HCT116 (cell line): ENCODE measurements at regions not wholly inside any gene's neighbourhood (a gene's known extent, or its start where the extent isn't known, plus 50 kb on each side); places are given as distances from the start of the nearest gene placed in this dataset.

ENCODE experiments used
- ATAC-seq: fragments of 200-7000 bp; cut with Tn5 transposase; 2 replicates; pipeline ENCODE4 v1.9.1; 2020; ENCODE audit warnings: mild to moderate bottlenecking, moderate library complexity
- BruUV-seq: library from RNA; stranded (reverse); fragments of 400-500 nt; replicated peaks from 2 replicates; lab custom pipeline; 2021; lab: Mats Ljungman, UMichigan
- CTCF ChIA-PET: fragments of 300-600 bp; sonication (Branson Sonifier 250); formaldehyde crosslinking; loops from one replicate; lab custom pipeline; 2021; ENCODE audit warnings: antibody characterized with exemption; lab: Charles Lee
- POLR2A ChIA-PET: fragments of 300-600, 350-600 bp; sonication (Branson Sonifier 250); formaldehyde crosslinking; loops from one replicate; lab custom pipeline; 2021; ENCODE audit warnings: antibody characterized with exemption; lab: Charles Lee
- RAD21 ChIA-PET, 2 experiments: fragments of 300-600 bp; sonication (Branson Sonifier 250); formaldehyde crosslinking; loops; one replicate each; lab custom pipeline; 2023; ENCODE audit warnings: low total read pairs in 2 of 2; ENCODE audit not compliant: uncharacterized antibody in 2 of 2, unreplicated experiment in 2 of 2, low non-redundant PET in 1 of 2; lab: Charles Lee
- DNase-seq: peaks from one replicate; pipeline ENCODE4 v3.0.0-alpha.2; 2010; ENCODE audit warnings: low read depth, low spot score
- H2AFZ ChIP-seq: fragments of 200-600 bp; shearing (Covaris generic), sonication (generic); 2 replicates; pipeline ENCODE4 v1.6.1; 2017; ENCODE audit warnings: low read depth, mixed run types, mixed read lengths, antibody characterized with exemption, low read length; ENCODE audit not compliant: poor library complexity, severe bottlenecking
- H3K27ac ChIP-seq: 2 replicates; pipeline ENCODE4 v1.5.1; 2012; ENCODE audit warnings: low read depth, low read length
- H3K27me3 ChIP-seq: fragments of 200-600 bp; sonication (generic); 2 replicates; pipeline ENCODE4 v1.6.1; 2016; ENCODE audit warnings: mixed run types, low read length, mixed read lengths; ENCODE audit not compliant: insufficient read depth
- H3K36me3 ChIP-seq, 2 experiments: fragments of 200-500 bp in 1 of 2; fragments of 200-600 bp in 1 of 2; sonication (Bioruptor generic) in 1 of 2; sonication (generic) in 1 of 2; 2 replicates each; pipeline versions ENCODE4 v1.5.1 to v1.6.1; 2014 to 2016; ENCODE audit warnings: low read length in 2 of 2, inconsistent platforms in 1 of 2, mixed read lengths in 1 of 2, mixed run types in 1 of 2; ENCODE audit not compliant: insufficient read depth in 2 of 2, control insufficient read depth in 1 of 2
- H3K4me1 ChIP-seq, 2 experiments: fragments of 200-600 bp in 1 of 2; sonication (generic) in 1 of 2; 2 replicates each; pipeline versions ENCODE4 v1.5.1 to v1.6.1; 2012 to 2017; ENCODE audit warnings: low read length in 2 of 2, inconsistent platforms in 1 of 2, mild to moderate bottlenecking in 1 of 2, mixed read lengths in 1 of 2, mixed run types in 1 of 2, moderate library complexity in 1 of 2; ENCODE audit not compliant: insufficient read depth in 2 of 2, control insufficient read depth in 1 of 2
- H3K4me2 ChIP-seq: fragments of 200-600 bp; sonication (generic); 2 replicates; pipeline ENCODE4 v1.6.1; 2017; ENCODE audit warnings: mixed run types, low read length, mixed read lengths
- H3K4me3 ChIP-seq, 2 experiments: fragments of 200-600 bp in 1 of 2; sonication (generic) in 1 of 2; replicated peaks in 1 of 2; 2 replicates each; pipeline ENCODE4 v1.5.1; 2011 to 2016; ENCODE audit warnings: low read length in 2 of 2, control low read depth in 1 of 2, low read depth in 1 of 2, mild to moderate bottlenecking in 1 of 2, mixed read lengths in 1 of 2, mixed run types in 1 of 2
- H3K79me2 ChIP-seq: fragments of 200-600 bp; sonication (generic); 2 replicates; pipeline ENCODE4 v1.6.1; 2017; ENCODE audit warnings: mild to moderate bottlenecking, mixed run types, low read length, moderate library complexity, mixed read lengths; ENCODE audit not compliant: insufficient read depth
- H3K9ac ChIP-seq: fragments of 200-600 bp; sonication (generic); 2 replicates; pipeline ENCODE4 v1.6.1; 2016; ENCODE audit warnings: low read length, mixed read lengths
- H3K9me2 ChIP-seq: fragments of 200-600 bp; sonication (generic), shearing (Covaris generic); 2 replicates; pipeline ENCODE4 v1.6.1; 2017; ENCODE audit warnings: mixed run types, mild to moderate bottlenecking, moderate library complexity; ENCODE audit not compliant: insufficient read depth
- H3K9me3 ChIP-seq, 2 experiments: fragments of 200-500 bp in 1 of 2; fragments of 200-600 bp in 1 of 2; sonication (Bioruptor generic) in 1 of 2; sonication (generic) in 1 of 2; 2 replicates each; pipeline ENCODE4 v1.6.1; 2014 to 2017; ENCODE audit warnings: low read length in 2 of 2, mixed read lengths in 2 of 2, inconsistent platforms in 1 of 2, low read depth in 1 of 2, mild to moderate bottlenecking in 1 of 2, mixed run types in 1 of 2, moderate library complexity in 1 of 2; ENCODE audit not compliant: control insufficient read depth in 1 of 2, insufficient read depth in 1 of 2
- H4K20me1 ChIP-seq: fragments of 200-600 bp; sonication (generic), shearing (Covaris generic); 2 replicates; pipeline ENCODE4 v1.6.1; 2017; ENCODE audit warnings: mixed run types, mild to moderate bottlenecking, moderate library complexity; ENCODE audit not compliant: insufficient read depth
- CBX3 ChIP-seq: IDR thresholded peaks from 2 replicates; pipeline ENCODE4 v1.6.1; 2012; ENCODE audit warnings: low read depth
- CEBPB ChIP-seq: IDR thresholded peaks from 2 replicates; pipeline ENCODE4 v1.6.1; 2012; ENCODE audit warnings: low read depth
- EGR1 ChIP-seq: IDR thresholded peaks from 2 replicates; pipeline ENCODE4 v1.6.1; 2012; ENCODE audit warnings: low read depth
- ELF1 ChIP-seq: IDR thresholded peaks from 2 replicates; pipeline ENCODE4 v1.6.1; 2012; ENCODE audit warnings: low read depth, borderline replicate concordance
- EZH2 ChIP-seq: fragments of 200-600 bp; sonication (generic); IDR thresholded peaks from 2 replicates; pipeline ENCODE4 v1.6.1; 2017; ENCODE audit warnings: antibody characterized with exemption, mixed run types
- EZH2phosphoT487 ChIP-seq: fragments of 200-600 bp; IDR thresholded peaks from 2 replicates; pipeline ENCODE4 v1.6.1; 2018; ENCODE audit warnings: antibody characterized with exemption, borderline replicate concordance
- FOSL1 ChIP-seq: IDR thresholded peaks from 2 replicates; pipeline ENCODE4 v1.6.1; 2012; ENCODE audit warnings: low read depth
- JUND ChIP-seq: IDR thresholded peaks from 2 replicates; pipeline ENCODE4 v1.6.1; 2012
- RAD21 ChIP-seq: IDR thresholded peaks from 2 replicates; pipeline ENCODE4 v1.6.1; 2012; ENCODE audit warnings: low read depth, mild to moderate bottlenecking
- SIN3A ChIP-seq: IDR thresholded peaks from 2 replicates; pipeline ENCODE4 v1.6.1; 2012; ENCODE audit warnings: low read depth
- SP1 ChIP-seq: IDR thresholded peaks from 2 replicates; pipeline ENCODE4 v1.6.1; 2012; ENCODE audit warnings: low read depth
- YY1 ChIP-seq: IDR thresholded peaks from 2 replicates; pipeline ENCODE4 v1.6.1; 2011; ENCODE audit warnings: low read length, low read depth, moderate library complexity, mild to moderate bottlenecking; ENCODE audit not compliant: insufficient replicate concordance; ENCODE audit errors: extremely low read depth
- ZFX ChIP-seq: fragments of 450-650 bp; IDR thresholded peaks from 2 replicates; pipeline ENCODE4 v1.6.1; 2017
- ZNF274 ChIP-seq: fragments of 200-500 bp; sonication (Bioruptor generic); IDR thresholded peaks from 2 replicates; pipeline ENCODE4 v1.6.1; 2014; ENCODE audit warnings: mild to moderate bottlenecking, low read depth, low read length, inconsistent platforms
- intact Hi-C: fragments of 100-400 bp; cut with micrococcal nuclease; formaldehyde crosslinking; loops from 2 replicates; pipeline ENCODE4 v1.10.0; 2022
- TF ChIP-seq, protein P1 (sequence below): IDR thresholded peaks from 2 replicates; pipeline ENCODE4 v1.6.1; 2012; ENCODE audit warnings: low read depth
- TF ChIP-seq, protein P2 (sequence below): IDR thresholded peaks from 2 replicates; pipeline ENCODE4 v1.6.1; 2011; ENCODE audit warnings: mild to moderate bottlenecking, low read length, moderate library complexity; ENCODE audit not compliant: insufficient replicate concordance; ENCODE audit errors: extremely low read depth
- TF ChIP-seq, protein P3 (sequence below): IDR thresholded peaks from 2 replicates; pipeline ENCODE4 v1.6.1; 2012
- TF ChIP-seq, protein P4 (sequence below): IDR thresholded peaks from 2 replicates; pipeline ENCODE4 v1.6.1; 2012

DNA sequence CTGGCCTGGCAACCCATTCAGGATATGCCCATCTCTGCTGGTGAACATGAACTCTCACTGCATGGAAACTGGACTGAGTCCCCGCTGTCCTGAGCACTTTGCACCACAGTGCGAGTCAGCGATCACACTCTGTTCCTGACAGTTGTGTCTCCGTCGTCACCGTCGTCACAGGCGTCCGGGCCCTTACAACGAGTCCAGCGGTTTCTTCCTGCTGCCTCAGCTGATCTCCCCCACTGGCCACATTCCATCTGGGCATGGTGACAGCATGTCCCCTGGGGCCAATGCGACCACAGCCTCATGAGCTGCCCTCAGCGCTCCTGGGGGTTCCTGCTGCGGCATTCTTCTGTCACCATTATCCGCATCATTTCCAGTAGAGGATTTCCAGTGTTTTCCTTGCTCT is 76.8 kb upstream of the KLF6 start:
- H3K9me2 ChIP-seq = 0 out of 2 replicates have a peak, but pooled peaks cover 2% of the 10 kb centered on the region

More for the DNA sequence above, 76.8 kb upstream of the KLF6 start:
- no peak for TF ChIP-seq RAD21
- TF ChIP-seq FOSL1 = no peak
- no peak for TF ChIP-seq ELF1
- TF ChIP-seq SP1 = no peak
- TF ChIP-seq EGR1 = no peak
- TF ChIP-seq, protein P1, sequence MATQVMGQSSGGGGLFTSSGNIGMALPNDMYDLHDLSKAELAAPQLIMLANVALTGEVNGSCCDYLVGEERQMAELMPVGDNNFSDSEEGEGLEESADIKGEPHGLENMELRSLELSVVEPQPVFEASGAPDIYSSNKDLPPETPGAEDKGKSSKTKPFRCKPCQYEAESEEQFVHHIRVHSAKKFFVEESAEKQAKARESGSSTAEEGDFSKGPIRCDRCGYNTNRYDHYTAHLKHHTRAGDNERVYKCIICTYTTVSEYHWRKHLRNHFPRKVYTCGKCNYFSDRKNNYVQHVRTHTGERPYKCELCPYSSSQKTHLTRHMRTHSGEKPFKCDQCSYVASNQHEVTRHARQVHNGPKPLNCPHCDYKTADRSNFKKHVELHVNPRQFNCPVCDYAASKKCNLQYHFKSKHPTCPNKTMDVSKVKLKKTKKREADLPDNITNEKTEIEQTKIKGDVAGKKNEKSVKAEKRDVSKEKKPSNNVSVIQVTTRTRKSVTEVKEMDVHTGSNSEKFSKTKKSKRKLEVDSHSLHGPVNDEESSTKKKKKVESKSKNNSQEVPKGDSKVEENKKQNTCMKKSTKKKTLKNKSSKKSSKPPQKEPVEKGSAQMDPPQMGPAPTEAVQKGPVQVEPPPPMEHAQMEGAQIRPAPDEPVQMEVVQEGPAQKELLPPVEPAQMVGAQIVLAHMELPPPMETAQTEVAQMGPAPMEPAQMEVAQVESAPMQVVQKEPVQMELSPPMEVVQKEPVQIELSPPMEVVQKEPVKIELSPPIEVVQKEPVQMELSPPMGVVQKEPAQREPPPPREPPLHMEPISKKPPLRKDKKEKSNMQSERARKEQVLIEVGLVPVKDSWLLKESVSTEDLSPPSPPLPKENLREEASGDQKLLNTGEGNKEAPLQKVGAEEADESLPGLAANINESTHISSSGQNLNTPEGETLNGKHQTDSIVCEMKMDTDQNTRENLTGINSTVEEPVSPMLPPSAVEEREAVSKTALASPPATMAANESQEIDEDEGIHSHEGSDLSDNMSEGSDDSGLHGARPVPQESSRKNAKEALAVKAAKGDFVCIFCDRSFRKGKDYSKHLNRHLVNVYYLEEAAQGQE = no peak
- TF ChIP-seq, protein P2, sequence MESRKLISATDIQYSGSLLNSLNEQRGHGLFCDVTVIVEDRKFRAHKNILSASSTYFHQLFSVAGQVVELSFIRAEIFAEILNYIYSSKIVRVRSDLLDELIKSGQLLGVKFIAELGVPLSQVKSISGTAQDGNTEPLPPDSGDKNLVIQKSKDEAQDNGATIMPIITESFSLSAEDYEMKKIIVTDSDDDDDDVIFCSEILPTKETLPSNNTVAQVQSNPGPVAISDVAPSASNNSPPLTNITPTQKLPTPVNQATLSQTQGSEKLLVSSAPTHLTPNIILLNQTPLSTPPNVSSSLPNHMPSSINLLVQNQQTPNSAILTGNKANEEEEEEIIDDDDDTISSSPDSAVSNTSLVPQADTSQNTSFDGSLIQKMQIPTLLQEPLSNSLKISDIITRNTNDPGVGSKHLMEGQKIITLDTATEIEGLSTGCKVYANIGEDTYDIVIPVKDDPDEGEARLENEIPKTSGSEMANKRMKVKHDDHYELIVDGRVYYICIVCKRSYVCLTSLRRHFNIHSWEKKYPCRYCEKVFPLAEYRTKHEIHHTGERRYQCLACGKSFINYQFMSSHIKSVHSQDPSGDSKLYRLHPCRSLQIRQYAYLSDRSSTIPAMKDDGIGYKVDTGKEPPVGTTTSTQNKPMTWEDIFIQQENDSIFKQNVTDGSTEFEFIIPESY = no peak
- no peak for TF ChIP-seq EZH2
- TF ChIP-seq, protein P3, sequence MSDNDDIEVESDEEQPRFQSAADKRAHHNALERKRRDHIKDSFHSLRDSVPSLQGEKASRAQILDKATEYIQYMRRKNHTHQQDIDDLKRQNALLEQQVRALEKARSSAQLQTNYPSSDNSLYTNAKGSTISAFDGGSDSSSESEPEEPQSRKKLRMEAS = no peak
- no peak for TF ChIP-seq SIN3A
- TF ChIP-seq CEBPB = no peak
- no peak for TF ChIP-seq CBX3
- no peak for TF ChIP-seq YY1
- no peak for TF ChIP-seq ZNF274
- no peak for TF ChIP-seq ZFX
- TF ChIP-seq JUND = no peak
- no peak for TF ChIP-seq EZH2phosphoT487
- TF ChIP-seq, protein P4, sequence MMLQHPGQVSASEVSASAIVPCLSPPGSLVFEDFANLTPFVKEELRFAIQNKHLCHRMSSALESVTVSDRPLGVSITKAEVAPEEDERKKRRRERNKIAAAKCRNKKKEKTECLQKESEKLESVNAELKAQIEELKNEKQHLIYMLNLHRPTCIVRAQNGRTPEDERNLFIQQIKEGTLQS = no peak
- Histone ChIP-seq H3K9me3 (no peaks in the 10 kb centered on the region), H3K79me2 (no peaks in the 10 kb centered on the region), H3K4me1 (peaks cover 0 to 6% of the 10 kb centered on the region in 2 experiments; a peak in 1 of 4 replicates), H3K4me3 (no peak overlapping the region), H3K27me3 (no peaks in the 10 kb centered on the region), H3K4me2 (no peak overlapping the region), H3K9ac (no peak overlapping the region), H2AFZ (no peak overlapping the region), H3K36me3 (no peaks in the 10 kb centered on the region), H3K27ac (no peak overlapping the region), H4K20me1 (no peaks in the 10 kb centered on the region)
- intact Hi-C loops = no loop called here
- BruUV-seq = no TSS peak
- ChIA-PET POLR2A (no interaction called here), CTCF (no interaction called here), RAD21 (no interaction called here)
- DNase-seq (no peak), ATAC-seq (no peak)
